ENCODE measurements at regions not wholly inside any gene's neighbourhood (a gene's known extent, or its start where the extent isn't known, plus 50 kb on each side); places are given as distances from the start of the nearest gene placed in this dataset.

GRCh38 chr3:187520027-187520945 is 149.9 kb downstream of the SST start:
- TF ChIP-seq POLR2A (IDR thresholded peaks at IDR 0.05), result no peak
- TF ChIP-seq, protein P1, sequence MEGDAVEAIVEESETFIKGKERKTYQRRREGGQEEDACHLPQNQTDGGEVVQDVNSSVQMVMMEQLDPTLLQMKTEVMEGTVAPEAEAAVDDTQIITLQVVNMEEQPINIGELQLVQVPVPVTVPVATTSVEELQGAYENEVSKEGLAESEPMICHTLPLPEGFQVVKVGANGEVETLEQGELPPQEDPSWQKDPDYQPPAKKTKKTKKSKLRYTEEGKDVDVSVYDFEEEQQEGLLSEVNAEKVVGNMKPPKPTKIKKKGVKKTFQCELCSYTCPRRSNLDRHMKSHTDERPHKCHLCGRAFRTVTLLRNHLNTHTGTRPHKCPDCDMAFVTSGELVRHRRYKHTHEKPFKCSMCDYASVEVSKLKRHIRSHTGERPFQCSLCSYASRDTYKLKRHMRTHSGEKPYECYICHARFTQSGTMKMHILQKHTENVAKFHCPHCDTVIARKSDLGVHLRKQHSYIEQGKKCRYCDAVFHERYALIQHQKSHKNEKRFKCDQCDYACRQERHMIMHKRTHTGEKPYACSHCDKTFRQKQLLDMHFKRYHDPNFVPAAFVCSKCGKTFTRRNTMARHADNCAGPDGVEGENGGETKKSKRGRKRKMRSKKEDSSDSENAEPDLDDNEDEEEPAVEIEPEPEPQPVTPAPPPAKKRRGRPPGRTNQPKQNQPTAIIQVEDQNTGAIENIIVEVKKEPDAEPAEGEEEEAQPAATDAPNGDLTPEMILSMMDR (IDR thresholded peaks at IDR 0.05), result no peak

All from body of pancreas (tissue), 4 donors.